H9 (cell line): ENCODE measurements at regions not wholly inside any gene's neighbourhood (a gene's known extent, or its start where the extent isn't known, plus 50 kb on each side); places are given as distances from the start of the nearest gene placed in this dataset.

Source experiments
- DNase-seq: peaks from one replicate; pipeline ENCODE4 v3.0.0-alpha.2; 2017
- H2AFZ ChIP-seq: one replicate; pipeline ENCODE4 v1.6.1; 2013; ENCODE audit warnings: mild to moderate bottlenecking, low read length, control low read depth, moderate library complexity
- H2AK5ac ChIP-seq: 2 replicates; pipeline ENCODE4 v1.6.1; 2013; ENCODE audit warnings: low read length, control low read depth, mixed read lengths; ENCODE audit not compliant: insufficient read length
- H2BK120ac ChIP-seq: one replicate; pipeline ENCODE4 v1.6.1; 2013; ENCODE audit warnings: low read depth, mild to moderate bottlenecking, low read length, control low read depth, inconsistent platforms; ENCODE audit not compliant: poor library complexity, severe bottlenecking
- H2BK12ac ChIP-seq: 2 replicates; pipeline ENCODE4 v1.6.1; 2013; ENCODE audit warnings: low read length, control low read depth, mixed read lengths, low read depth; ENCODE audit not compliant: insufficient read length
- H2BK15ac ChIP-seq: 2 replicates; pipeline ENCODE4 v1.6.1; 2013; ENCODE audit warnings: low read depth, low read length, control low read depth
- H2BK20ac ChIP-seq: one replicate; pipeline ENCODE4 v1.6.1; 2013; ENCODE audit warnings: low read depth, mild to moderate bottlenecking, low read length, control low read depth, inconsistent platforms; ENCODE audit not compliant: poor library complexity, severe bottlenecking
- H2BK5ac ChIP-seq: 2 replicates; pipeline ENCODE4 v1.6.1; 2013; ENCODE audit warnings: low read length, control low read depth, mixed read lengths; ENCODE audit not compliant: insufficient read length
- H3K14ac ChIP-seq: 2 replicates; pipeline ENCODE4 v1.6.1; 2013; ENCODE audit warnings: low read length, control low read depth; ENCODE audit not compliant: insufficient read depth
- H3K18ac ChIP-seq: 2 replicates; pipeline ENCODE4 v1.6.1; 2013; ENCODE audit warnings: low read depth, mild to moderate bottlenecking, mixed read lengths, low read length, control low read depth; ENCODE audit not compliant: insufficient read length
- H3K23ac ChIP-seq: 2 replicates; pipeline ENCODE4 v1.6.1; 2013; ENCODE audit warnings: low read length, control low read depth, mixed read lengths, low read depth; ENCODE audit not compliant: insufficient read length
- H3K23me2 ChIP-seq: 2 replicates; pipeline ENCODE4 v1.6.1; 2013; ENCODE audit warnings: low read depth, mild to moderate bottlenecking, mixed read lengths, low read length, control low read depth; ENCODE audit not compliant: insufficient read length, poor library complexity, severe bottlenecking
- H3K27ac ChIP-seq: 2 replicates; pipeline ENCODE4 v1.5.1; 2013; ENCODE audit warnings: low read length, control low read depth, mixed read lengths, low read depth; ENCODE audit not compliant: insufficient read length
- H3K27me3 ChIP-seq: 2 replicates; pipeline ENCODE4 v1.6.1; 2013; ENCODE audit warnings: low read length, control low read depth, inconsistent platforms; ENCODE audit not compliant: insufficient read depth
- H3K4ac ChIP-seq: 2 replicates; pipeline ENCODE4 v1.6.1; 2013; ENCODE audit warnings: low read depth, mild to moderate bottlenecking, control low read depth, inconsistent platforms, low read length, moderate library complexity
- H3K4me1 ChIP-seq: 2 replicates; pipeline ENCODE4 v1.6.1; 2013; ENCODE audit warnings: low read length, control low read depth, inconsistent platforms; ENCODE audit not compliant: insufficient read depth
- H3K4me2 ChIP-seq: 2 replicates; pipeline ENCODE4 v1.6.1; 2013; ENCODE audit warnings: low read length, control low read depth, mixed read lengths; ENCODE audit not compliant: insufficient read length, insufficient read depth
- H3K56ac ChIP-seq: 2 replicates; pipeline ENCODE4 v1.6.1; 2013; ENCODE audit warnings: low read depth, mild to moderate bottlenecking, mixed read lengths, low read length, control low read depth; ENCODE audit not compliant: insufficient read length
- H3K79me1 ChIP-seq: 2 replicates; pipeline ENCODE4 v1.6.1; 2013; ENCODE audit warnings: low read depth, mild to moderate bottlenecking, moderate library complexity, low read length, control low read depth, inconsistent platforms; ENCODE audit not compliant: insufficient read depth, poor library complexity, severe bottlenecking
- H3K79me2 ChIP-seq: 2 replicates; pipeline ENCODE4 v1.6.1; 2013; ENCODE audit warnings: low read length, control low read depth, inconsistent platforms; ENCODE audit not compliant: insufficient read depth
- H3K9ac ChIP-seq: 2 replicates; pipeline ENCODE4 v1.6.1; 2013; ENCODE audit warnings: low read length, control low read depth, mixed read lengths; ENCODE audit not compliant: insufficient read length; ENCODE audit errors: extremely low read depth
- H3K9me3 ChIP-seq: one replicate; pipeline ENCODE4 v1.6.1; 2013; ENCODE audit warnings: low read depth, low read length, inconsistent platforms; ENCODE audit not compliant: control insufficient read depth
- H3T11ph ChIP-seq: one replicate; pipeline ENCODE4 v1.6.1; 2013; ENCODE audit warnings: mild to moderate bottlenecking, low read length, control low read depth, inconsistent platforms
- H4K20me1 ChIP-seq: one replicate; pipeline ENCODE4 v1.6.1; 2013; ENCODE audit not compliant: control insufficient read depth, insufficient read length, insufficient read depth
- H4K5ac ChIP-seq: 2 replicates; pipeline ENCODE4 v1.6.1; 2013; ENCODE audit warnings: low read depth, mild to moderate bottlenecking, mixed read lengths, low read length, control low read depth; ENCODE audit not compliant: insufficient read length
- H4K8ac ChIP-seq: replicated peaks from 2 replicates; pipeline ENCODE4 v1.6.1; 2013; ENCODE audit warnings: low read length, control low read depth, mixed read lengths, low read depth; ENCODE audit not compliant: insufficient read length
- H4K91ac ChIP-seq: 2 replicates; pipeline ENCODE4 v1.6.1; 2013; ENCODE audit warnings: low read depth, mild to moderate bottlenecking, moderate library complexity, mixed read lengths, low read length, control low read depth; ENCODE audit not compliant: insufficient read length
- H3K27ac Mint-ChIP-seq, 3 experiments: 2 replicates in 2 of 3; 3 replicates in 1 of 3; pipeline ENCODE4 v1.8.0; 2020 to 2021; ENCODE audit warnings: mixed read lengths in 3 of 3, mild to moderate bottlenecking in 1 of 3, moderate library complexity in 1 of 3
- H3K27me3 Mint-ChIP-seq: 2 replicates; pipeline ENCODE4 v1.8.0; 2021; ENCODE audit warnings: low read depth, mild to moderate bottlenecking, moderate library complexity, mixed read lengths
- H3K36me3 Mint-ChIP-seq, 3 experiments: 2 replicates in 2 of 3; 3 replicates in 1 of 3; pipeline ENCODE4 v1.8.0; 2020 to 2021; ENCODE audit warnings: low read depth in 3 of 3, mixed read lengths in 3 of 3; ENCODE audit not compliant: insufficient read depth in 1 of 3
- H3K4me1 Mint-ChIP-seq, 2 experiments: 2 replicates each; pipeline ENCODE4 v1.8.0; 2020; ENCODE audit warnings: mixed read lengths in 2 of 2
- H3K4me3 Mint-ChIP-seq, 2 experiments: 2 replicates in 1 of 2; 3 replicates in 1 of 2; pipeline ENCODE4 v1.8.0; 2020 to 2021; ENCODE audit warnings: mild to moderate bottlenecking in 2 of 2, mixed read lengths in 2 of 2, moderate library complexity in 1 of 2
- H3K9me3 Mint-ChIP-seq, 2 experiments: 2 replicates in 1 of 2; 3 replicates in 1 of 2; pipeline ENCODE4 v1.8.0; 2020; ENCODE audit warnings: mild to moderate bottlenecking in 2 of 2, mixed read lengths in 2 of 2, moderate library complexity in 1 of 2
- whole genome bisulfite sequencing: extraction: QIAGEN DNeasy Blood & Tissue Kit; methylation state at CpG from one replicate; pipeline ENCODE4 v1.1.7; 2013; ENCODE audit warnings: missing lambda C conversion rate, low lambda C conversion rate, mixed read lengths; ENCODE audit not compliant: insufficient read length; ENCODE audit errors: extremely low coverage; 5-methylcytosine and 5-hydroxymethylcytosine counted together
- TF ChIP-seq, protein P1 (sequence below): fragments of 200-600 bp; sonication (generic); conservative IDR thresholded peaks from 3 replicates; pipeline ENCODE4 v1.8.0; 2021; ENCODE audit warnings: antibody characterized with exemption, mild to moderate bottlenecking

DNA sequence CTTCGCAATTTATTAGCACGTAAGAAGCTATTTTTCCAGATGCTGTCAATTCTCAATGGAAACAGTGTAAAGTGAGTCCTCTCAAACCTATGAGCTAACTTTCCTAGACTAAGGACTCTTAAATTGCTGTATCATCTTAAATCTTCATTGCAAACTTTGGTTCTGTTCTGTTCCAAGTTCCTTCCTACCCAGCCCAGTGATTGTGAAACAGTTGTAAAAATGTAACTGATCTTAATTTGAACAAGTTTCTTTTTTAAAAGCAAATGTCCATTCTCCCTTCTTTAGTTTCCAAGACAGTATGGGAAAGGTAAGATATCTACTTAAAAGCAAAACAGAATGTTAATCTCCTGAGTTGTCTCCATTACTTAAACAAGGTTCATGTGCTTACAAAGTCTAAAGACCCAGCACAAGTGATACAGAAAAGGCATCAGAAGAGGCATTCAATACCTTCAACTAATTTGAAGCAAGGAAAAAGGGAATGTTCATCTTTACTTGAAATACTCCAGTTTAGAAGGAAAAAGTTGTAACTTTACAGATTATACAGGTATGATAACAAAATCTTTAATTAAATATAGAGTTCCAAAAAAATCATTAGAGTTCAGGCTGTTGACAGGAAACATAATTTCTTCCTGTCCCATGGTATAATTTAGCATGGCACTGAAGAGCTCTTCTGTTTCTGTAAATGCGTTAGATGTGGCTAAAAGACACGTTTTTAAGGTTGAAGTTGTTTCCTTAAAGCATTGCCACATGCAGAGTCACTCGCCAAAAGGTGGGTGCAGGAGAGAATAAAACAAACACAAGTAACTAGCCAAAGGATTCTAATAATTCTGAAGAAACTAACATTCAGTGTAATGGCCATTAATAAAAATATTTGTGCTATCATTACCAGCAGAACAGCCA lies 101.5 kb upstream of the USP15 start:
- Histone ChIP-seq H3K23ac (no peak overlapping the region), H3T11ph (no peak overlapping the region), H3K18ac (no peak overlapping the region), H3K27ac (no peak overlapping the region), H3K79me2 (no peaks in the 10 kb centered on the region), H3K4me1 (no peaks in the 10 kb centered on the region), H2BK12ac (no peak overlapping the region), H3K27me3 (no peaks in the 10 kb centered on the region), H3K4ac (no peak overlapping the region), H2AK5ac (no peak overlapping the region), H3K23me2 (no peaks in the 10 kb centered on the region), H3K9ac (no peak overlapping the region), H3K79me1 (no peaks in the 10 kb centered on the region), H3K9me3 (no peaks in the 10 kb centered on the region), H4K20me1 (no peaks in the 10 kb centered on the region), H4K91ac (no peak overlapping the region), H2AFZ (no peak overlapping the region), H4K5ac (no peak overlapping the region), H2BK120ac (no peak overlapping the region), H2BK15ac (no peak overlapping the region), H2BK20ac (no peak overlapping the region), H3K4me2 (no peak overlapping the region), H3K56ac (no peak overlapping the region), H4K8ac (no peak overlapping the region), H2BK5ac (no peak overlapping the region), H3K14ac (no peak overlapping the region)
- Mint-ChIP-seq H3K27ac (no peak overlapping the region), H3K4me3 (no peak overlapping the region), H3K4me1 (0 out of 4 replicates have a peak, but pooled peaks cover 0 to 2% of the 10 kb centered on the region in 2 experiments), H3K9me3 (no peaks in the 10 kb centered on the region), H3K27me3 (no peaks in the 10 kb centered on the region; the same call in 1 of the 2 replicates), H3K36me3 (no peaks in the 10 kb centered on the region)
- TF ChIP-seq, protein P1, sequence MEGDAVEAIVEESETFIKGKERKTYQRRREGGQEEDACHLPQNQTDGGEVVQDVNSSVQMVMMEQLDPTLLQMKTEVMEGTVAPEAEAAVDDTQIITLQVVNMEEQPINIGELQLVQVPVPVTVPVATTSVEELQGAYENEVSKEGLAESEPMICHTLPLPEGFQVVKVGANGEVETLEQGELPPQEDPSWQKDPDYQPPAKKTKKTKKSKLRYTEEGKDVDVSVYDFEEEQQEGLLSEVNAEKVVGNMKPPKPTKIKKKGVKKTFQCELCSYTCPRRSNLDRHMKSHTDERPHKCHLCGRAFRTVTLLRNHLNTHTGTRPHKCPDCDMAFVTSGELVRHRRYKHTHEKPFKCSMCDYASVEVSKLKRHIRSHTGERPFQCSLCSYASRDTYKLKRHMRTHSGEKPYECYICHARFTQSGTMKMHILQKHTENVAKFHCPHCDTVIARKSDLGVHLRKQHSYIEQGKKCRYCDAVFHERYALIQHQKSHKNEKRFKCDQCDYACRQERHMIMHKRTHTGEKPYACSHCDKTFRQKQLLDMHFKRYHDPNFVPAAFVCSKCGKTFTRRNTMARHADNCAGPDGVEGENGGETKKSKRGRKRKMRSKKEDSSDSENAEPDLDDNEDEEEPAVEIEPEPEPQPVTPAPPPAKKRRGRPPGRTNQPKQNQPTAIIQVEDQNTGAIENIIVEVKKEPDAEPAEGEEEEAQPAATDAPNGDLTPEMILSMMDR: no peak
- WGBS: no CpG with 5 or more reads among the region's 5 CpGs
- DNase-seq: no peak
